CD14-positive monocyte (primary cell): ENCODE measurements at regions not wholly inside any gene's neighbourhood (a gene's known extent, or its start where the extent isn't known, plus 50 kb on each side); places are given as distances from the start of the nearest gene placed in this dataset.
A peak's percentile ranks its signal among the peaks of the same experiment; 100 is the strongest.

Experiments used
- DNase-seq, 3 donors: peaks; one replicate each; pipeline ENCODE4 v3.0.0-alpha.2; 2011 to 2022
- H2AFZ ChIP-seq: 2 replicates; pipeline ENCODE4 v1.6.0; 2012; ENCODE audit warnings: mild to moderate bottlenecking, low read depth, low read length, inconsistent platforms; ENCODE audit not compliant: insufficient read depth, poor library complexity, severe bottlenecking
- H3K27ac ChIP-seq, 2 donors: 1 replicate in 1 of 2; 2 replicates in 1 of 2; pipeline ENCODE4 v1.5.1; 2012 to 2013; ENCODE audit warnings: low read length in 2 of 2, control low read depth in 1 of 2, inconsistent platforms in 1 of 2, low read depth in 1 of 2, mild to moderate bottlenecking in 1 of 2
- H3K27me3 ChIP-seq, 2 donors: one replicate each; pipeline versions ENCODE4 v1.6.0 to v1.6.1; 2011 to 2013; ENCODE audit warnings: low read length in 2 of 2; ENCODE audit not compliant: control insufficient read depth in 2 of 2, insufficient read depth in 2 of 2
- H3K36me3 ChIP-seq, 2 donors: replicated peaks in 1 of 2; 1 replicate in 1 of 2; 2 replicates in 1 of 2; pipeline versions ENCODE4 v1.5.1 to v1.6.1; 2012 to 2013; ENCODE audit warnings: low read length in 2 of 2, control low read depth in 1 of 2, inconsistent platforms in 1 of 2, mild to moderate bottlenecking in 1 of 2; ENCODE audit not compliant: insufficient read depth in 2 of 2, control insufficient read depth in 1 of 2
- H3K4me1 ChIP-seq, 2 donors: 1 replicate in 1 of 2; 2 replicates in 1 of 2; pipeline versions ENCODE4 v1.5.1 to v1.6.1; 2012 to 2013; ENCODE audit warnings: low read length in 2 of 2, control low read depth in 1 of 2, inconsistent platforms in 1 of 2, mild to moderate bottlenecking in 1 of 2, moderate library complexity in 1 of 2; ENCODE audit not compliant: insufficient read depth in 2 of 2, control insufficient read depth in 1 of 2
- H3K4me2 ChIP-seq: replicated peaks from 2 replicates; pipeline ENCODE3; 2012; ENCODE audit warnings: low read length, moderate library complexity, mild to moderate bottlenecking; ENCODE audit not compliant: poor library complexity, severe bottlenecking; ENCODE audit errors: extremely low read depth
- H3K4me3 ChIP-seq, 3 experiments: fragments of 200-600 bp in 1 of 3; sonication (generic) in 1 of 3; replicated peaks in 1 of 3; 1 replicate in 2 of 3; 2 replicates in 1 of 3; pipeline ENCODE4 v1.5.1; 2011 to 2013; ENCODE audit warnings: low read length in 3 of 3, mild to moderate bottlenecking in 3 of 3, control low read depth in 2 of 3, low read depth in 2 of 3, inconsistent platforms in 1 of 3, moderate library complexity in 1 of 3
- H3K79me2 ChIP-seq: 2 replicates; pipeline ENCODE4 v1.6.0; 2012; ENCODE audit warnings: mild to moderate bottlenecking, control low read depth, inconsistent platforms, low read length, moderate library complexity; ENCODE audit not compliant: insufficient read depth
- H3K9ac ChIP-seq: 2 replicates; pipeline ENCODE4 v1.6.0; 2017; ENCODE audit warnings: low read length, mild to moderate bottlenecking; ENCODE audit not compliant: insufficient read depth, poor library complexity, severe bottlenecking
- H3K9me3 ChIP-seq, 2 donors: replicated peaks in 1 of 2; 1 replicate in 1 of 2; 2 replicates in 1 of 2; pipeline versions ENCODE4 v1.5.1 to v1.6.1; 2012 to 2013; ENCODE audit warnings: low read length in 2 of 2, control low read depth in 1 of 2; ENCODE audit not compliant: control insufficient read depth in 1 of 2, insufficient read depth in 1 of 2
- H4K20me1 ChIP-seq: 2 replicates; pipeline ENCODE4 v1.6.0; 2012; ENCODE audit warnings: mild to moderate bottlenecking, low read length, control low read depth, moderate library complexity; ENCODE audit not compliant: insufficient read depth
- H3K27ac Mint-ChIP-seq, 7 donors: one replicate each; pipeline ENCODE4 v1.8.0; 2020; ENCODE audit warnings: mild to moderate bottlenecking in 7 of 7, mixed read lengths in 7 of 7, moderate library complexity in 6 of 7, inconsistent platforms in 2 of 7
- H3K27me3 Mint-ChIP-seq, 3 donors: one replicate each; pipeline ENCODE4 v1.8.0; 2021 to 2022; ENCODE audit warnings: low read depth in 3 of 3, mild to moderate bottlenecking in 3 of 3, mixed read lengths in 3 of 3, moderate library complexity in 3 of 3, inconsistent platforms in 1 of 3
- H3K36me3 Mint-ChIP-seq, 2 donors: one replicate each; pipeline ENCODE4 v1.8.0; 2020; ENCODE audit warnings: mixed read lengths in 2 of 2, inconsistent platforms in 1 of 2, mild to moderate bottlenecking in 1 of 2
- H3K4me1 Mint-ChIP-seq: one replicate; pipeline ENCODE4 v1.8.0; 2020; ENCODE audit warnings: mild to moderate bottlenecking, mixed read lengths
- H3K4me3 Mint-ChIP-seq, 2 donors: one replicate each; pipeline ENCODE4 v1.8.0; 2020; ENCODE audit warnings: mild to moderate bottlenecking in 2 of 2, mixed read lengths in 2 of 2, moderate library complexity in 1 of 2
- H3K9me3 Mint-ChIP-seq, 7 donors: one replicate each; pipeline ENCODE4 v1.8.0; 2020 to 2022; ENCODE audit warnings: mixed read lengths in 7 of 7, mild to moderate bottlenecking in 6 of 7, moderate library complexity in 6 of 7, inconsistent platforms in 2 of 7
- WGBS: methylation state at CpG from one replicate; pipeline ENCODE4 v1.1.5; 2013; ENCODE audit warnings: missing lambda C conversion rate; ENCODE audit not compliant: insufficient coverage; 5-methylcytosine and 5-hydroxymethylcytosine counted together
- intact Hi-C, 2 donors: fragments of 100-400 bp; cut with micrococcal nuclease; formaldehyde crosslinking; loops; one replicate each; pipeline versions ENCODE4 v1.15.0 to v1.15.1; 2023
- TF ChIP-seq, protein P1 (sequence below): fragments of 200-600 bp; IDR thresholded peaks from one replicate; pipeline ENCODE4 v1.8.0; 2022; ENCODE audit warnings: antibody characterized with exemption, mild to moderate bottlenecking

GRCh38 chr16:79466111-79466510 lies 134.4 kb downstream of the MAF start:
- H3K4me1 Mint-ChIP-seq, result peaks cover 17% of the 10 kb centered on the region
- H4K20me1 ChIP-seq, result no peaks in the 10 kb centered on the region
- H3K9me3 Mint-ChIP-seq, result no peaks in the 10 kb centered on the region
- no peaks in the 10 kb centered on the region for H3K9me3 ChIP-seq
- 100% methylated on average over 1 of the region's 2 CpGs for WGBS
- no peak overlapping the region for H3K27ac ChIP-seq
- H3K27me3 Mint-ChIP-seq, result peaks cover 0 to 10% (median 1%) of the 10 kb centered on the region in 3 donors
- peaks cover 10% of the 10 kb centered on the region in 2 donors for H3K4me1 ChIP-seq
- TF ChIP-seq, protein P1, sequence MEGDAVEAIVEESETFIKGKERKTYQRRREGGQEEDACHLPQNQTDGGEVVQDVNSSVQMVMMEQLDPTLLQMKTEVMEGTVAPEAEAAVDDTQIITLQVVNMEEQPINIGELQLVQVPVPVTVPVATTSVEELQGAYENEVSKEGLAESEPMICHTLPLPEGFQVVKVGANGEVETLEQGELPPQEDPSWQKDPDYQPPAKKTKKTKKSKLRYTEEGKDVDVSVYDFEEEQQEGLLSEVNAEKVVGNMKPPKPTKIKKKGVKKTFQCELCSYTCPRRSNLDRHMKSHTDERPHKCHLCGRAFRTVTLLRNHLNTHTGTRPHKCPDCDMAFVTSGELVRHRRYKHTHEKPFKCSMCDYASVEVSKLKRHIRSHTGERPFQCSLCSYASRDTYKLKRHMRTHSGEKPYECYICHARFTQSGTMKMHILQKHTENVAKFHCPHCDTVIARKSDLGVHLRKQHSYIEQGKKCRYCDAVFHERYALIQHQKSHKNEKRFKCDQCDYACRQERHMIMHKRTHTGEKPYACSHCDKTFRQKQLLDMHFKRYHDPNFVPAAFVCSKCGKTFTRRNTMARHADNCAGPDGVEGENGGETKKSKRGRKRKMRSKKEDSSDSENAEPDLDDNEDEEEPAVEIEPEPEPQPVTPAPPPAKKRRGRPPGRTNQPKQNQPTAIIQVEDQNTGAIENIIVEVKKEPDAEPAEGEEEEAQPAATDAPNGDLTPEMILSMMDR, result no peak
- H3K9ac ChIP-seq, result no peak overlapping the region
- no peaks in the 10 kb centered on the region for H3K36me3 Mint-ChIP-seq
- no peak overlapping the region for H2AFZ ChIP-seq
- no peak overlapping the region for H3K4me3 Mint-ChIP-seq
- H3K36me3 ChIP-seq, result no peaks in the 10 kb centered on the region
- intact Hi-C loops, result no loop called here
- H3K79me2 ChIP-seq, result no peaks in the 10 kb centered on the region
- no peak for DNase-seq
- no peak overlapping the region for H3K4me3 ChIP-seq
- no peaks in the 10 kb centered on the region for H3K27me3 ChIP-seq
- no peak overlapping the region for H3K27ac Mint-ChIP-seq
- no peak overlapping the region for H3K4me2 ChIP-seq

GRCh38 chr16:79463841-79464240 lies 136.7 kb downstream of the MAF start:
- Histone ChIP-seq H4K20me1 (no peaks in the 10 kb centered on the region), H3K4me2 (peak overlapping the region; percentile 68), H3K79me2 (no peaks in the 10 kb centered on the region), H3K4me3 (peak overlapping the region in 1 of 3 experiments; percentile 48), H3K27me3 (no peaks in the 10 kb centered on the region), H2AFZ (no peak overlapping the region), H3K9me3 (no peaks in the 10 kb centered on the region), H3K27ac (no peak overlapping the region), H3K9ac (no peak overlapping the region), H3K36me3 (no peaks in the 10 kb centered on the region), H3K4me1 (peaks cover 10% of the 10 kb centered on the region in 2 donors)
- H3K36me3 Mint-ChIP-seq, result no peaks in the 10 kb centered on the region
- H3K27ac Mint-ChIP-seq, result no peak overlapping the region
- H3K9me3 Mint-ChIP-seq, result no peaks in the 10 kb centered on the region
- peak in 2 of 3 donors; percentile 31 to 32 for DNase-seq
- peaks cover 0 to 10% (median 0%) of the 10 kb centered on the region in 3 donors for H3K27me3 Mint-ChIP-seq
- TF ChIP-seq, protein P1, result no peak
- intact Hi-C loops, result no loop called here
- H3K4me1 Mint-ChIP-seq, result peaks cover 14% of the 10 kb centered on the region
- peak overlapping the region in 1 of 2 donors; percentile 90 for H3K4me3 Mint-ChIP-seq
- no CpG with 5 or more reads among the region's 5 CpGs for WGBS
